DND-41 (cell line): ENCODE measurements at regions not wholly inside any gene's neighbourhood (a gene's known extent, or its start where the extent isn't known, plus 50 kb on each side); places are given as distances from the start of the nearest gene placed in this dataset.

Source experiments
- ATAC-seq: fragments of 200-7000 bp; cut with Tn5 transposase; 3 replicates; pipeline ENCODE4 v1.9.1; 2021; ENCODE audit warnings: low read depth; ENCODE audit not compliant: insufficient read depth
- DNase-seq: peaks from one replicate; pipeline ENCODE4 v3.0.0-alpha.2; 2020
- H2AFZ ChIP-seq: 2 replicates; pipeline ENCODE4 v1.6.0; 2012; ENCODE audit warnings: low read depth, low read length
- H3K27ac ChIP-seq: 2 replicates; pipeline ENCODE4 v1.5.1; 2012; ENCODE audit warnings: low read length, inconsistent platforms
- H3K27me3 ChIP-seq: fragments of 200-600 bp; sonication (generic); 2 replicates; pipeline ENCODE4 v1.6.0; 2012; ENCODE audit warnings: low read length, mild to moderate bottlenecking, inconsistent platforms; ENCODE audit not compliant: insufficient read depth, poor library complexity
- H3K36me3 ChIP-seq: 2 replicates; pipeline ENCODE4 v1.5.1; 2012; ENCODE audit warnings: low read length, inconsistent platforms; ENCODE audit not compliant: insufficient read depth
- H3K4me1 ChIP-seq: 2 replicates; pipeline ENCODE4 v1.5.1; 2012; ENCODE audit warnings: mild to moderate bottlenecking, low read length; ENCODE audit not compliant: insufficient read depth
- H3K4me2 ChIP-seq: 2 replicates; pipeline ENCODE4 v1.6.0; 2012; ENCODE audit warnings: mild to moderate bottlenecking, moderate library complexity, low read length, inconsistent platforms; ENCODE audit not compliant: insufficient read depth
- H3K4me3 ChIP-seq, 2 experiments: fragments of 200-600 bp in 1 of 2; shearing (Covaris generic) in 1 of 2; 2 replicates each; pipeline ENCODE4 v1.5.1; 2012 to 2016; ENCODE audit warnings: inconsistent platforms in 2 of 2, low read length in 2 of 2, mild to moderate bottlenecking in 2 of 2, low read depth in 1 of 2, moderate library complexity in 1 of 2
- H3K79me2 ChIP-seq: 2 replicates; pipeline ENCODE4 v1.6.0; 2012; ENCODE audit warnings: low read length, inconsistent platforms; ENCODE audit not compliant: insufficient read depth
- H3K9ac ChIP-seq: 2 replicates; pipeline ENCODE4 v1.6.0; 2012; ENCODE audit warnings: low read depth, mild to moderate bottlenecking, inconsistent platforms, low read length, moderate library complexity
- H3K9me3 ChIP-seq: 2 replicates; pipeline ENCODE4 v1.5.1; 2012; ENCODE audit warnings: low read length, moderate library complexity, mild to moderate bottlenecking, inconsistent platforms; ENCODE audit not compliant: insufficient read depth, severe bottlenecking
- H4K20me1 ChIP-seq: 2 replicates; pipeline ENCODE4 v1.6.0; 2012; ENCODE audit warnings: low read length; ENCODE audit not compliant: insufficient read depth
- EZH2 ChIP-seq: IDR thresholded peaks from 3 replicates; pipeline ENCODE4 v1.6.1; 2012; ENCODE audit warnings: borderline replicate concordance, low read depth, mild to moderate bottlenecking, moderate library complexity, low read length, inconsistent platforms; ENCODE audit not compliant: severe bottlenecking
- TF ChIP-seq, protein P1 (sequence below): IDR thresholded peaks from 2 replicates; pipeline ENCODE4 v1.5.1; 2012; ENCODE audit warnings: borderline replicate concordance, low read length, moderate library complexity, mild to moderate bottlenecking; ENCODE audit not compliant: poor library complexity, severe bottlenecking; ENCODE audit errors: extremely low read depth

- Histone ChIP-seq H3K27me3 (no peaks in the 10 kb centered on the region), H3K27ac (no peak overlapping the region), H3K4me1 (no peaks in the 10 kb centered on the region), H3K36me3 (no peaks in the 10 kb centered on the region), H2AFZ (no peak overlapping the region), H3K4me2 (no peak overlapping the region), H3K9ac (no peak overlapping the region), H3K9me3 (no peaks in the 10 kb centered on the region), H3K79me2 (no peaks in the 10 kb centered on the region), H4K20me1 (no peaks in the 10 kb centered on the region), H3K4me3 (no peak overlapping the region)
- TF ChIP-seq EZH2: no peak
- TF ChIP-seq, protein P1, sequence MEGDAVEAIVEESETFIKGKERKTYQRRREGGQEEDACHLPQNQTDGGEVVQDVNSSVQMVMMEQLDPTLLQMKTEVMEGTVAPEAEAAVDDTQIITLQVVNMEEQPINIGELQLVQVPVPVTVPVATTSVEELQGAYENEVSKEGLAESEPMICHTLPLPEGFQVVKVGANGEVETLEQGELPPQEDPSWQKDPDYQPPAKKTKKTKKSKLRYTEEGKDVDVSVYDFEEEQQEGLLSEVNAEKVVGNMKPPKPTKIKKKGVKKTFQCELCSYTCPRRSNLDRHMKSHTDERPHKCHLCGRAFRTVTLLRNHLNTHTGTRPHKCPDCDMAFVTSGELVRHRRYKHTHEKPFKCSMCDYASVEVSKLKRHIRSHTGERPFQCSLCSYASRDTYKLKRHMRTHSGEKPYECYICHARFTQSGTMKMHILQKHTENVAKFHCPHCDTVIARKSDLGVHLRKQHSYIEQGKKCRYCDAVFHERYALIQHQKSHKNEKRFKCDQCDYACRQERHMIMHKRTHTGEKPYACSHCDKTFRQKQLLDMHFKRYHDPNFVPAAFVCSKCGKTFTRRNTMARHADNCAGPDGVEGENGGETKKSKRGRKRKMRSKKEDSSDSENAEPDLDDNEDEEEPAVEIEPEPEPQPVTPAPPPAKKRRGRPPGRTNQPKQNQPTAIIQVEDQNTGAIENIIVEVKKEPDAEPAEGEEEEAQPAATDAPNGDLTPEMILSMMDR: no peak
- no peak for ATAC-seq
- no peak for DNase-seq
Measured at GRCh38 chrX:124975456-124975855, 344.2 kb upstream of the TEX13C start.

DNA sequence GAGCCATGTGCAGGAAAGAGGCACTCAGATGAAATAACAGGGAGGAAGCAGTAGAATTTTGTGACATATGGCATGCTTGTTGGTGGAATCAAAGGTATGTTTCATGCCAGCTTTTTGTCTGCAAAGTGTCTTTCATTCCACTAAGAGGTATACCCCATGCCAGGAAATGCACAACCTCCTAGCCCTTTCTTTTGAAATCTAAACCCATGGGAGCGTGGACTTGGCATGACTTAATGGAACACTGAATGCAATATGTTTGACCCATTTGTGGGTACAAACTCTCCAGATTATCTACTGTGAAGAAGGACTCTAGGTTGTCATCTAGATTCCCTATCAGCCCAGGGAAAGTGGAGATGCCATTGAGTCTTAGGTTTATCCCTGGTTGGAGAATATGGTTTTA is 338.3 kb upstream of the TEX13C start:
- H3K4me1 ChIP-seq: no peaks in the 10 kb centered on the region
- H3K4me3 ChIP-seq: no peak overlapping the region
- DNase-seq: no peak
- no peak for TF ChIP-seq EZH2
- TF ChIP-seq, protein P1: no peak
- H3K36me3 ChIP-seq: no peaks in the 10 kb centered on the region
- H3K4me2 ChIP-seq: no peak overlapping the region
- ATAC-seq: no peak
- no peak overlapping the region for H2AFZ ChIP-seq
- H4K20me1 ChIP-seq: no peaks in the 10 kb centered on the region
- H3K27ac ChIP-seq: no peak overlapping the region
- H3K27me3 ChIP-seq: no peaks in the 10 kb centered on the region
- no peaks in the 10 kb centered on the region for H3K79me2 ChIP-seq
- H3K9ac ChIP-seq: no peak overlapping the region
- H3K9me3 ChIP-seq: no peaks in the 10 kb centered on the region

DNA sequence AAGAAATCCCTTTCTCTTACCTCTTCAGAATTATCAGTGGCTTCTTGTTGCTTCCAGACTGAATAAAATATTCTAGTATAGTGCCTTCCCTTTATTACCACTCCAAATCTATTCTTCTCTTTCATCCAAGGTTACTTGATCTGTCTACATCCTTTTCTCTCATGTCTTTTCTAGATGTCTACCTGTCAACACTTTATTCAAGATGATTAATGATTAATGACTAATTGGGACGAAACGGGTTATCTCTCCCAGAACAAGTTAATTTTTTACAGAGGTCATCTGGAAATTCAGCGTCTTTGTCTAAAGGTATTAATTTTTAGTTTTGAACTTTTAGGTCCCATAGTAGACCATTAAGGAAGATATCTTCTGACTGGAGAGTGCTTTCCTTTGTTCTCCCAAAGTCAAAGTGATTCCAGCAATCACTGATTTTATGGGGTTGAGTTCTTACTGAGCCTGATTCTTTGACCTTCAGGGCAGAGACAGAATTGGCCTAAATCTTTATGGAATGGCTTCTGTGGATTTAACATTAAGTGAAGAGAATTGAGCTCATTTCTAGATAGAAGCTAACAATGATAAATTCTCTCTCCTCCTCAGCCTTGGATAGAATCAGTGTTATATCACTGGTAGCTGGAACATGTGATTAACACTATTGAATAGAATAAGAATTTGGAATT is 335.4 kb upstream of the TEX13C start:
- Histone ChIP-seq H3K79me2 (no peaks in the 10 kb centered on the region), H2AFZ (no peak overlapping the region), H3K36me3 (no peaks in the 10 kb centered on the region), H3K4me1 (no peaks in the 10 kb centered on the region), H3K27me3 (no peaks in the 10 kb centered on the region), H4K20me1 (no peaks in the 10 kb centered on the region), H3K4me3 (no peak overlapping the region), H3K4me2 (no peak overlapping the region), H3K27ac (no peak overlapping the region), H3K9ac (no peak overlapping the region), H3K9me3 (no peaks in the 10 kb centered on the region)
- ATAC-seq (no peak), DNase-seq (no peak)
- TF ChIP-seq, protein P1: no peak
- no peak for TF ChIP-seq EZH2

DNA sequence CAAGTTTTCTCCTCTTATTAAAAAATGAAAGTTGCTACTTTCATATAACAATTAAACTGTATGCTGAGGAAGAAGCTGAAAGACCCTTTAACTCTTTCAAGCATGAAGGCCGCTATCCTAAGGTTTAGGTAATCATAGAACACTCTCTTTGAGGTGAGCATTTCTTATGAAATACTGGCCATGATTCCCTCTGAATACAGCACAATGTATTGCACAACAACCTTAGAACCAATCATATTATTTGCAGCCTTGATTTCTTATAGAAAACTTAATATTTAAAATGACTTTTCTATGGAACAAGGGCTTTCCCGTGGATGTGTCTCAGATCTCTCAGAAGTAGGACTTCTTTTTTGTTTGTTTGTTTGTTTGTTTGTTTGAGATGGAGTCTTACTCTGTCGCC is 333.4 kb upstream of the TEX13C start:
- Histone ChIP-seq H3K9ac (no peak overlapping the region), H3K27me3 (no peaks in the 10 kb centered on the region), H3K27ac (no peak overlapping the region), H3K36me3 (no peaks in the 10 kb centered on the region), H3K79me2 (no peaks in the 10 kb centered on the region), H2AFZ (no peak overlapping the region), H3K4me2 (no peak overlapping the region), H3K9me3 (no peaks in the 10 kb centered on the region), H4K20me1 (no peaks in the 10 kb centered on the region), H3K4me1 (no peaks in the 10 kb centered on the region), H3K4me3 (no peak overlapping the region)
- no peak for ATAC-seq
- DNase-seq: no peak
- no peak for TF ChIP-seq EZH2
- TF ChIP-seq, protein P1: no peak
